Omental fat pad (tissue), 3 donors: ENCODE measurements at regions not wholly inside any gene's neighbourhood (a gene's known extent, or its start where the extent isn't known, plus 50 kb on each side); places are given as distances from the start of the nearest gene placed in this dataset.
"Not testable (repeated sequence)": the region's sequence is repeated elsewhere in the genome, so short reads cannot be mapped to it uniquely, and the experiment has no call there.

ENCODE experiments used
- ATAC-seq: fragments of 150-250 bp; one replicate; pipeline ENCODE4 v1.9.1; 2016; ENCODE audit warnings: mild to moderate bottlenecking, moderate library complexity; ENCODE audit not compliant: low FRiP score
- DNase-seq: peaks from one replicate; pipeline ENCODE4 v3.0.0-alpha.2; 2019; ENCODE audit warnings: low spot score
- TF ChIP-seq, protein P1 (sequence below), 3 donors: fragments of 450-650 bp; IDR thresholded peaks; one replicate each; pipeline ENCODE4 v1.5.1; 2016 to 2017; ENCODE audit warnings: antibody characterized with exemption in 3 of 3, mild to moderate bottlenecking in 3 of 3, moderate library complexity in 2 of 3

GRCh38 chr4:134702374-134702773, 500.8 kb upstream of the PABPC4L start:
- TF ChIP-seq, protein P1, sequence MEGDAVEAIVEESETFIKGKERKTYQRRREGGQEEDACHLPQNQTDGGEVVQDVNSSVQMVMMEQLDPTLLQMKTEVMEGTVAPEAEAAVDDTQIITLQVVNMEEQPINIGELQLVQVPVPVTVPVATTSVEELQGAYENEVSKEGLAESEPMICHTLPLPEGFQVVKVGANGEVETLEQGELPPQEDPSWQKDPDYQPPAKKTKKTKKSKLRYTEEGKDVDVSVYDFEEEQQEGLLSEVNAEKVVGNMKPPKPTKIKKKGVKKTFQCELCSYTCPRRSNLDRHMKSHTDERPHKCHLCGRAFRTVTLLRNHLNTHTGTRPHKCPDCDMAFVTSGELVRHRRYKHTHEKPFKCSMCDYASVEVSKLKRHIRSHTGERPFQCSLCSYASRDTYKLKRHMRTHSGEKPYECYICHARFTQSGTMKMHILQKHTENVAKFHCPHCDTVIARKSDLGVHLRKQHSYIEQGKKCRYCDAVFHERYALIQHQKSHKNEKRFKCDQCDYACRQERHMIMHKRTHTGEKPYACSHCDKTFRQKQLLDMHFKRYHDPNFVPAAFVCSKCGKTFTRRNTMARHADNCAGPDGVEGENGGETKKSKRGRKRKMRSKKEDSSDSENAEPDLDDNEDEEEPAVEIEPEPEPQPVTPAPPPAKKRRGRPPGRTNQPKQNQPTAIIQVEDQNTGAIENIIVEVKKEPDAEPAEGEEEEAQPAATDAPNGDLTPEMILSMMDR (IDR thresholded peaks at IDR 0.05), result no peak
- DNase-seq, result no peak

DNA sequence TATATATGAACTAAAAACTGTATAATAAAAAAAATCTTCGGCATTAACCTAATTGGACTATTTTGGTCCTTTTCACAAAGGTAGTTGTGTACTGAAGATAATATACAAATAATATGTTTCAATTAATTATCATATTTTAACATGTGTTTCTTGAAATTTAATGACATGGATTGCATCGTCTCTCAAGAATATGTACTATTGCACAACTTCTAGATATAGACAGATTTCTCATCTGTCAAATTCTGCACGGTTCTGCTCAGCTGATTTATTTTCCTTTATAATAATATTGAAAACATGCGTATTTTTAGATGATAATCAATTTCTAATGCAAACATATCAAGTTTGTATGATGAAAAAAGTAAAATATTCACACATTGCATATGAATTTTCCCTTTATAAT, 498.7 kb upstream of the PABPC4L start:
- DNase-seq, result no peak
- ATAC-seq, result no peak
- TF ChIP-seq, protein P1 (IDR thresholded peaks at IDR 0.05), result no peak

More at GRCh38 chr4:134702374-134702773, 500.8 kb upstream of the PABPC4L start:
- no peak for ATAC-seq

GRCh38 chr4:134698831-134699230, 497.2 kb upstream of the PABPC4L start:
- DNase-seq, ATAC-seq: not testable (repeated sequence)

- DNase-seq (no peak), ATAC-seq (no peak)
- TF ChIP-seq, protein P1 (IDR thresholded peaks at IDR 0.05), result no peak
Measured at GRCh38 chr4:134695433-134695832, 493.8 kb upstream of the PABPC4L start.

DNA sequence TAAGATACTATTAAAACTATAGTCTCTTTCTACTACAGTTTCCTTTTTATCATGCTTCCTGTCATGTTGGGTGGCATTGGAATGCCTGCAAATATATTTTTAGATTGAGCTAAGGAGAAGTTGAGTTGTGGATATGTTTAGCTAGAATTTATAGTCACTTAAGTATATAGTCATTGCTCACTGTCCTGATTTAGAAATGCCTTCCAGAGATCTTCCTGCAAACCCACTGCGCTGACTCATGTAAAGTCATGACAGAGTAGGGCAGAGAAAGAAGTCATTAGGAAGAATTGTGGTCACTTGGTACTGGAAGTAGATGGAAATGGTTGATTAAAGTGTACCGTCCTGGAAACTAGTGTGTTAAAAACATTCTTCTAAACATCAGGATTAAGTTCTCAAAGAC, 490.3 kb upstream of the PABPC4L start:
- DNase-seq, result no peak
- TF ChIP-seq, protein P1 (IDR thresholded peaks at IDR 0.05), result no peak
- ATAC-seq, result no peak

GRCh38 chr4:134687646-134688628, 486.3 kb upstream of the PABPC4L start:
- DNase-seq (no peak), ATAC-seq (peak; percentile 19)
- TF ChIP-seq, protein P1 (IDR thresholded peaks at IDR 0.05), result no peak

DNA sequence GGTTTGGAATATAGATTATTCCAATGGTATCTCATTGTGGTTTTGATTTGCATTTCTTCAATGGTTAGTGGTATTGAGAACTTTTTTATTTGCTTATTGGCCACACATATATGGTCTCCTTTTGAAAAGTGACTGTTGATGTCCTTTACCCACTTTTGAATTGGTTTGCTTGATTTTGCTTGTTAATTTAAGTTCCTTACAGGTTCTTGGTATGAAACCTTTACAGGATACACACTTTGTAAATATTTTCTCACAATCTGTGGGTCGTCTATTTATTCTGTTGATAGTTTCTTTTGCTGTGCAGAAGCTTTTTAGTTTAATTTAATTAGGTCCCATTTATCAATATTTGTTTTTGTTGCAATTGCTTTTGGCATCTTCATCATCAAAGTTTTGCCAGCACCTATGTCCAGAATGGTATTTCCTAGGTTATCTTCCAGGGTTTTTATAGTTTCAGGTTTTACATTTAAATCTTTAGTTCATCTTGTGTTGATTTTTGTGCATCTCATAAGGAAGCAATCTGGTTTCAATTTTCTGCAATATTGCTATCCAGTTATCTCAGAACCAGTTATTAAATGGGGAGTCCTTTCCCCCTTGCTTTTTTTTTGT, 475.7 kb upstream of the PABPC4L start:
- no peak for ATAC-seq
- TF ChIP-seq, protein P1 (IDR thresholded peaks at IDR 0.05), result no peak
- DNase-seq, result no peak
